ENCODE measurements at regions not wholly inside any gene's neighbourhood (a gene's known extent, or its start where the extent isn't known, plus 50 kb on each side); places are given as distances from the start of the nearest gene placed in this dataset.

DNA sequence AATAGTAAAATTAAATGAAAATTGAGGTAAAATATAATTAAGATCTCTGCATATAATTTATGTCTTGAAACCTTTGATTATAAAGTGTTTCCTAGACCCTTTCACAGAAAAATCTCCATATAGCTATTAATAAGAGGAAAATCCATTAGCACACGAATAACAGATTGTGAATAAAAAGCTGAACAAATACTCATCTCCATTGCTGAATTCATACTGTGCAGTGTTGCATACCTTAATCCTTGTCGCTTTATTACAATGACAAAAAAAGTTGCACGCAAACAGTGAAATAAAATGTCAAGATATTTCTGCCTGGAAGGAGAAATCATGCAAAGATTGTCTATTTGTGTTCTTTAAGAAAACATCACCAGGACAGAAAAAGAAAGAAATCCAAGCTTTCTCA lies 499.1 kb upstream of the TMPRSS15 start:
- no peak for TF ChIP-seq CTCF (IDR thresholded peaks at IDR 0.05)
- TF ChIP-seq POLR2A (IDR thresholded peaks at IDR 0.05): no peak
